GM19239 (cell line): ENCODE measurements at regions not wholly inside any gene's neighbourhood (a gene's known extent, or its start where the extent isn't known, plus 50 kb on each side); places are given as distances from the start of the nearest gene placed in this dataset.
"Not testable (repeated sequence)": the region's sequence is repeated elsewhere in the genome, so short reads cannot be mapped to it uniquely, and the experiment has no call there.

Source experiments
- DNase-seq: peaks from one replicate; pipeline ENCODE4 v3.0.0; 2011; ENCODE audit warnings: low spot score; ENCODE audit not compliant: insufficient read length
- FAIRE-seq: peaks from 2 replicates; lab custom pipeline; 2011; peaks lifted over from hg19 to GRCh38; lab: Jason Lieb, UNC

DNA sequence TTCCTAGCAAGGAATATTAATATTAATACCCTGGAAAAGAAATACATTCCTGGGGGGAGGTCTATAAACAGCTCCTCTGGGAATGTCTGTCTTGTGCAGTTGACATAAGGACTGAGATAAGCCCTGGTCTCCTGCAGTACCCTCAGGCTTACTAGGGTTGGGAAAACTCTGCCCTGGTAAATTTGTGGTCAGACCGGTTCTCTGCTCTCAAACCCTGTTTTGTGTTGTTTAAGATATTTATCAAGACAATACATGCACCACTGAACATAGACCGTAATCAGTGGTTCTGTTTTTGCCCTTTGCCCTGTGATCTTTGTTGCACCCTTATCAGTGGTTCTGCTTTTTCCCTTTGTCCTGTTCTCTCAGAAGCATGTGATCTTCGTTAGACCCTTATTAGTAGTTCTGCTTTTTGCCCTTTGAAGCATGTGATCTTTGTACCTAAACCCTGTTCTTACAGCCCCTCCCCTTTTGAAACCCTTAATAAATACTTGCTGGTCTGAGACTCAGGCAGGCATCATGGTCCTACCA lies 112.3 kb upstream of the CRBN start:
- FAIRE-seq, DNase-seq: not testable (repeated sequence)

DNA sequence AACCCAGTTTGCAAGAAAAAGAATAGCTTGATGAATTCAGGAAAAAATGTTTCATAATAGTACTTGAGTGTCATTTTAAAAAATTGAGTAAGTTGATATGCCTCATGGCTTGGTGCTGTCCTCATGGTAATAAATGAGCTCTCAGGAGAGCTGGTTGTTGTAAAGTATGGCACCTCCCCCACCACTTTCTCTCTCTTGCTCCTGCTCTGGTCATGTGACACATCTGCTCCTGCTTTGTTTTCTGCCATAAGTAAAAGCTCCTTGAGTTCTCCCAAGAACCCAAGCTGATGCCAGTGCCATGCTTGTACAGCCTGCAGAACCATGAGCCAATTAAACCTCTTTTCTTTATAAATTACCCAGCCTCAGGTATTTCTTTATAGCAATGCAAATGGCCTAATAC lies 108.8 kb upstream of the CRBN start:
- FAIRE-seq, result no peak

DNA sequence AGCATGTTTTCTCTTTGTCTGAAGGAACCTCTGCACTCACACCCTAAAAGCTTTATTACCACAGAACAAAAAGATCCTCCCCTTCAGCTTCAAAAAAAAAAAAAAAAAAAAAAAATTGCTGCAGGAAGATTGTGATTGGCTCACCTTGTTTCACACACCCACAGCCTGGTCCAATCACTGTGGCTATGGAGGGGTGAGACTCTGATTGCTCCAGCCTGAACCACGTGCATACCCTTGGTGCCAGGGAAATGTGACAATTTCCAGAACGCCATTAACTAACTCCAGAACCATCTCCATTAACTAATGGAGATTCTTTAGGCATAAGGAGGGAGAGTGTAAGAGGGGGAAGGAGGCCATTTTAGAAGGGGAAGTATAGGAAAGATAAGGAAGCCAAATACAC lies 106.5 kb upstream of the CRBN start:
- no peak for FAIRE-seq

More for the DNA sequence above, 108.8 kb upstream of the CRBN start:
- DNase-seq, result no peak

DNA sequence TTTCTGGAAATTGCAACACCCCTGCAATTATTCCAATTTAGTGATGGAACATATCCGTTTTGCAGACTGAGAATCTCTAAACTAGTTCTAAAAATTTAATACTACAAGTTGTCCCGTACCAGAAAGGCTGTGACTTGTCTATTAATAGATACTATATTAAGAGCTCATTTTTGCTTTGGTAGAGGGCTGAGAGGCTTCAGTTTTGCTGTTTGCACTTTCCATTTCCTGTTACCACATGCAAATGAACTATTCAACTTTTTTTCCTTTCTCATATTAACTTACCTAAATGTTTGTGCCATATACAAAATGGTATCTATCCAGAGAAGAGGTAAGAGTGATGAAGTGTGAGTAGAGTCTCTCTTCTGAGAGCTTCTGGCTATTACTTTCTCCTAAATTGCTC lies 101.5 kb upstream of the CRBN start:
- DNase-seq, result no peak
- FAIRE-seq, result peak; percentile 33

More for the DNA sequence above, 106.5 kb upstream of the CRBN start:
- no peak for DNase-seq

DNA sequence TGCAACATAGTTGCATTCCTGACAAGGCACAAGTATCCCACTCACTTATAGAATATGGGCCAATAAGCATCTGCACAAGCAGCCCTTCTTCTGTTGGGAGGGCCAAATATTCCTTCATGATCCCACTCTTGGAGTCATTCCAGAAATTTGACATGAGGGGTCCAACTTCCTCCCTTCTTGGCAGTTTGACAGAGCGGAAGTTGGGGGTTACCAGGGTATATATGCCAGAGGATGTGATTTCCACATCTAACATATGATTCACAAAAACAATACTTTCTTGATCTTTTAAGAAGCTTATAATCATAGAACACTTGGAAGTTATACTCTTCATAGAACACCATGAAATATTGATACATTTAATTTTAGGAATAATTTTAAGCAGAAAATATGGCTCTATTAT lies 100.9 kb upstream of the CRBN start:
- DNase-seq, result no peak
- no peak for FAIRE-seq

DNA sequence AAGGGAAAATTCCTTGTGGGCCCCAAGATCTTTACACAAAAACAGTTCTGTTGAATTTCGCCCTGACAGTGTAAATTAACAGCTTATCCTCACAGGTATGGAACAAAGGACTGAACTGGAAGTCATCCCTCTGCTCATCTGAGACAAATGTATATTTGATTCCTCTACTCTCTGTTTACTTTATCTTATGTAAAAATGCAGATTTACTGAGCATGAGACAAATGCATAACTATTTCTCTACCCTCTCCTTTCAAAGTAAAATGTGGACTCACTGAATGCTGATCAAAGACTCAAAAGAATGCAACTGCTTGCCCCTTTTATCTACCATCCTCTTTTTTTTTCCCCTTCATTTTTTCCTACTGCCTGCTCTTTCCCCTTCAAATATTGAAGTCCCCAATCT lies 98.6 kb upstream of the CRBN start:
- FAIRE-seq (no peak), DNase-seq (no peak)

DNA sequence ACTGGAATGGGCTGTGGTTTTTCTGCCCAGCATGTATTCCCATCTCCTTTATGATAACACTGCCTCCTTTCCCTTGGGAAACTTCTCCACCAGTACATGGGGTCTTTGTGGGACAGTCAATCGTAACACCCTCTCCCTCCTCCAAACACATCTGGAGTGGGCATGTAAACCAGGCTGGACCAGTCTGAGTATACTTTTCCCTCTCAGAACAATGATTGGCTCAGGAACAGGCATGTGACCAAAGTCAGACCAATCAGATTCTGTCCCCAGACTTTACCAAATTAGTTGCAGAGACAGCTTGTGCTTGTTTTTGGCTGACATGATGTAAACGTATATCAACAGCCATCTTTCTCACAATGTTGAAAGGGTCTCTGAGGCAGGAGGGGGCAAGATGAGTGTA lies 97.1 kb upstream of the CRBN start:
- FAIRE-seq, result no peak
- no peak for DNase-seq

DNA sequence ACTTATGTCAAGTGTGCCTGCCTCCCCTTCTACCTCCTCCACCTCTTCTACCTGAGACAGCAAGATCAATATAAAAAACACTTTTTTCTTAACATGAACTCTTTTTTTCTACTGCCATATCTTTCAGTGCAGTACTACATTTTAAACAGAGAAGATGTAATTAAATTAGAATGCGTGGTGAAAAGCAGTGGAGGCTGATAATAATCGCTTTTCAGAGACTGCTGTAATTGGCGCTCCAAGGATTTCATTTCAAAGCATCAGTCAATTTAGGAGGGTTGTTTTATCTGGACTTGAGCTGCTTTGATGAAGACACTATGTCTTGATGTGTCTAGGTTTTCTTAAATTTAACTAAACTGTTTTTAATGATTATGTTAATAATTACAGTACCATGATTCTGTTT lies 85.3 kb upstream of the CRBN start:
- DNase-seq, result no peak
- no peak for FAIRE-seq

DNA sequence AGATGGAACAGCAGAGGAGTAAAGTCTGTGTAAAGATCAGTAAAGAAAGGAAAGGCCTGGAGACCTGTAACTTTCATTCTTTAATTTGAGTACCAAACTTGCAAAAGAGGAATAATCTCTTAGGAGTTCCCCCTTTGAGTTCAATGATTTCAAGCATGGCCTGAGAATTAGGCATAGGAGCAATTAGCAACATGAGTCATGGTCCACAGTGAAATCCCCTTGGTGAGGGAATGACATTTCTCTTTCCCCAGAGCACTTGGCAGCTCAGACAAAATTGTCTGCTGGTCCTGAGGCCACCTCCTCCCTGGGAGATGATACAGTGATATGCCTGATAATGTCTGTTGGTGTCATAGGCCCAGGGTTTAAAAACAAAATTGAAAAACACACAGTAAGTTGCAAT lies 81.4 kb upstream of the CRBN start:
- DNase-seq (no peak), FAIRE-seq (no peak)

DNA sequence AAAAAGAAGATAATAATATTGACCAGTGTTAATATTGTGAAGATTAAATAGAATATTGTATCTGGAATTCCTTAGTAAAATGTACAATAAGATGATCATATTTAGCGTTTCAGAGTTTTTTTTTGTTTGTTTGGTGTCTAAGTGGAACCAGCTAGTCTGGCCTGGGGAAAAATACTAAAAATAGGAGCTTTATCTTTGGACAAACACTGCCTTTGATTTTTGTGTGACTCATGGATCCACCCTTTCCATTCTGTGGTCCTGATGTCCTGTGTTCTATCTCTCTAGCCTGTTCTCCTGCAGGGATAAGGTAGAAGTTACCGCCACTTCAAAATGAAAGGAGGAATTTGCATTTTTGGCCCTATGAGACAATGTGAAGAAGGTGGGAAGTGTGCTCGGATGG lies 79.7 kb upstream of the CRBN start:
- DNase-seq, result no peak
- FAIRE-seq, result no peak

DNA sequence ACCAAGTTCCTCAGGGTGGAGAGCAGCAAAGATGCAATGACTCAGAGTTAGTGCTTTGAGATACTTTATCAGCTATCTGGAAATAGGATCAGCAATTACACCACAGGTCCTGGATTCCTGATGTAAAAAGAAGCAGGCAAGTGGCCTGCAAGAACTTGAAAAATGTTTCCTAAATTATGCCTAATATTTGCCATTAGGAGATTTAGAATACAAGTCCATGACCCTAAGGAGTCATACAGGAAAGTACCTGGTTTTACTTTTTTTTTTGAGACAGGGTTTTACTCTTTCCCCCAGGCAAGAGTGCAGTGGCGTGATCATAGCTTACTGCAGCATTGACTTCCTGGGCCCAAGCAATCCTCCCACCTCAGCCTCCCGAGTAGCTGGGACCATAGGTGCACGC lies 78.8 kb upstream of the CRBN start:
- DNase-seq (no peak), FAIRE-seq (no peak)

DNA sequence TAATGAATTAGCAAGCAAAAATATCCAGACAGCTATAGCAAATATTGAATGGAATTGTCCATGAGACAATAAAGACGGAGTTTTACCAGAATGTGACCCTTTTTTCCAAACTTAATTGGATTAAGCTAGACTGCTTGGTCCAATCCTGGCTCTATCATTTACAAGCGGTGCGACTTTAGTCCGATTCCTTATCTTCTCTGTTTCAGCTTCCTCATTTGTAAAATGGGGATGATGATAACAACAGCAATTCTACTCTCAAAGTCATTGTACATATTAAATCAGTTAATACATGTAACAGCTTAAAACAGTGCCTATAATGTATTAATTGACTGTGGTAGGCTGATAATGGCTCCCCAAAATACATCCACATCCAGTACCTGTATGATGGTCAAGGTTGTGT lies 62.1 kb upstream of the CRBN start:
- FAIRE-seq, result no peak
- no peak for DNase-seq

DNA sequence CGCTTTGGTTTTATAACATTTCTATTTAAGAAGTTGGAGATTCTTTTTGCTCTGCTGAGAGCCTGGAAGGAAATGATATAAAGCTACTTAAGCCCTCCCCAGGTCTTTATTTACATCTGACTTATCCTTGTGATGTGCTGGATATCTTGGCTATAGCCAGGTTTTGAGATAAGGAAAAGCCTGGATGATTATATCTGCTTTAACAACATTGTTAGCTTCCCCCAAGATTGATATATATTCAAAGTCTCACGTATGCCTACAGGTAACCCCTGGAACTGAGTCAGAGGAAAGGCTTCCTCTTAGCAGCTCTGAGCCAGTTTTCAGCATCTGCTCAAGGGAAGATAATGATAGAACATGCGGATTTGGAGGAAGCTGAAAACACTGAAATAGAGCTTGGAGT lies 61.5 kb upstream of the CRBN start:
- no peak for DNase-seq
- FAIRE-seq, result no peak

DNA sequence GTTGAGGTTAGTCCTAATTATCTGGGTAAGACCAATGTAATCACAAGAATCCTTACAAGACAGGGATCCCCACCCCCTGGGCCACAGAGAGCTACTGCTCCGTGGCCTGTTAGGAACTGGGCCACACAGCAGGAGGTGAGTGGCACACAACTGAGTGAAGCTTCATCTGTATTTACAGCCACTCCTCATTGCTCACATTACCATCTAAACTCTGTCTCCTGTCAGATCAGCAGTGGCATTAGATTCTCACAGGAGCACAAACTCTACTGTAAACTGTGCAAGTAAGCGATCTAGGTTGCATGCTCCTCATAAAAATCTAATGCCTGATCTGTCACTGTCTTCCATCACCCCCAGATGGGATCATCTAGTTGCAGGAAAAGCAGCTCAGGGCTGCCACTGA lies 58.5 kb upstream of the CRBN start:
- DNase-seq, result no peak
- FAIRE-seq, result no peak

DNA sequence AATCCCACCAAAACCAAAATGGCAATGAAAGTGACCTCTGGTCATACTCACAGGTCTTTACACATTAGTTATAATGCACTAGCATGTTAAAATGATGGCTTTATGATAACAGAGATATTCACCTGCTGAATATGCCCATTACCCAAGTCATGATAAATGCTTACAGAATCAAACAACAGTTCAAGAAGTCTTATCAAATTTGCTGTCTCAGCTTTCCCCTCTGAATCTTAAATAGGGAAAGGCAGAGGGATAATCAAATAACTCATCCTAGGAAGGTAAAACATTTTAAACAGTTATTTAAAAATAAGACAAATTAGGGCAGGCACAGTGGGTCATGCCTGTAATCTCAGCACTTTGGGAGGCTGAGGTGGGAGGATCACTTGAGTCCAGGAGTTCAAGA lies 52.8 kb upstream of the CRBN start:
- FAIRE-seq (no peak), DNase-seq (no peak)
